Superior temporal gyrus (tissue), 1 donor: ENCODE measurements at regions not wholly inside any gene's neighbourhood (a gene's known extent, or its start where the extent isn't known, plus 50 kb on each side); places are given as distances from the start of the nearest gene placed in this dataset.

Experiments
- DNase-seq: peaks from one replicate; pipeline ENCODE4 v3.0.0-alpha.2; 2016; ENCODE audit errors: extremely low spot score

DNA sequence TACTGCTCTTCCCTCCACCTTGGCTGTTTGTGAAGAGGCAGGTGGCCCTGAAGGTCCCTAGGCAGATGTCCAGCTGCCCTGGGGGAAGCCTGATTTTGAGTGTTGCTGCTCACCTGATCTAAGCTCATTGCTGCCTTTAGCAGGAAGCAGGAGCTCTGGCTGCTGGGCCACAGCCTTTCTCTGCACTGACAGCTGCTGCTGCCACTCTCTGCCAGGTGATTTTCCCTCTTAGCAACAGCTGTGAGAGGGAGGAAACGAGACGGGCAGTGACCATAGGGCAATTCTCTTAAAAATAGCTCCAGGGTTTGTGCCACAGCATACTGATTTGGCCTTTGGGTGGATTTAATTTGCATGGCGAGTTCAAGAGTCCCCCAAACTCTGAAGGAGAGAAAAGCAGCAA, 415.8 kb upstream of the SEMA6D start:
- no peak for DNase-seq

DNA sequence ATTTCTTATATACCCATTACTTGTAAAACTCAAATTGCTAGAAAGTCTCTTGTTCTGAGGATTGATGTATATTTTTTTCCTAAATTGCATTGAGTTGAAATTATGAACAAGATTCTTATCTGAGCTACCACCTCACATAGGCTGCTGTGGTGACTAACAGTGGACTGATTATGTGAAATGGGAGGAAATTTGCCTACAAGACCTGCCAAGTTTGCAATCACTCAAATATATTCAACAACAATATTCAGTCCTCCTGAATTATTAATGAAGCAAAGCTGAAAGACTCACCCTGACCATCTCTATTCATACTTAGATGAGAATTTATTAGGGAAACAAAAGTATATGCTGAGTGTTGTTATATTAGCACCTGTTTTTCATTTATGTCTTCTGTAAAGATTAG, 412.6 kb upstream of the SEMA6D start:
- no peak for DNase-seq

DNA sequence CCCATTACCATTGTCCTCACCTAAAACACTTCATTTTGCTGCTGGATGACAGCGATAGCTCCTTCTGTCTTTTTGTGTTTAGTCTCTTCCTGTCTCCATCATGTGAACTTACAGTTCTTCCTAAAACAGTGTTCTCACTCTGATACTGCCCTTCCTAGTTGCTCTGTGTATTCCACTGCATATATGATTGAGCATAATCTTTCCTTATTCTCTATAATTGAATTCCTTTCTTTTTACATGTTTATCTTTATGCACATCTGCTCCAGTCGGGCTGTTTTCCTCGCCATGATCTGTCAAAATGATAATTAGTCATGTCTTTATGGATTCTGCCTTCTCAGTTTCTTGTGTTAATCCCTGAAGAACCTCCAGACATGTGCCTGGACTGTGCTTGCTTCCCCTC, 405.1 kb upstream of the SEMA6D start:
- DNase-seq = no peak

DNA sequence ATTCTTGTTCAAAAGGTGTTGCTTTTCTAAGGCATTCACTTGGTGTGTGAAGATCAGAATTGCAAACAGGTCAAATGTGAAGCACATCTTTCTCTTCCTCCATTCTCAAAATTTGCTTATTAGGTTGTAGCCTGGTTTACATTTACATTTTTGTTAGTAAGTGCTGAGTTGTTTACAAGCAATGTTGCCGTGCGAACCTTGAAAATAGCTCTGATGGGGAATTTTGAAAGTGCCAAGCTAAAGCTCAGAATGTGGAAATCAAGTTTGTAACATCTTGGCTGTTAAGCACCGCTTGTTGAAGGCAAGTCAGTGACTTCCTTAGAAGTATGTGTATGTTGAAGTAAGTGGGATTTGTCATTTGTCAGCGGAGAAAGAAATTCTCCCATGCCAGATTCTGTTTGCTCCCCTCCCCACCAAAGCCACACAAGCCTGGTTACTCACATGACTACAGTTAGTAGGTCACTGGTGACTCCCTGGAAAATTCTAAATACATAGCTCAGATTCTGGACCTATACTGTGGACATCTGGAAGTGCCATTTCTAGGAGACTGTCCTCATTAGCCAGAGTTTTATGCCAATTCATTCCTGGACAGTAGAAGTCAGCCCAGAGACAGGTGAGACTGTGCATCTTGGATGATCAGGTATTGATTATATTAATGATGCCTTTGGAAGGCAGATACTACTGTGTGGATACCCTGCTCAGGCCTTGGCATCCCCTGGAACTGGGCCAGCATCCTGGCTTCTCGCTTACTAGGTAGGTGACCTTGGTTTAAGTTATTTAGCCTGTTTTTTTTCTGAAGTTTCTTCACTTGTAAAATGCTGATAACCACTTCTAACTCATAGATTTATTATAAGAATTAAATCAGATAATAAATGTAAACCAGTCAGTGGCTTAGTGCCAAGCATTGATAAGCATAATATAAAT, 390.6 kb upstream of the SEMA6D start:
- DNase-seq = no peak

DNA sequence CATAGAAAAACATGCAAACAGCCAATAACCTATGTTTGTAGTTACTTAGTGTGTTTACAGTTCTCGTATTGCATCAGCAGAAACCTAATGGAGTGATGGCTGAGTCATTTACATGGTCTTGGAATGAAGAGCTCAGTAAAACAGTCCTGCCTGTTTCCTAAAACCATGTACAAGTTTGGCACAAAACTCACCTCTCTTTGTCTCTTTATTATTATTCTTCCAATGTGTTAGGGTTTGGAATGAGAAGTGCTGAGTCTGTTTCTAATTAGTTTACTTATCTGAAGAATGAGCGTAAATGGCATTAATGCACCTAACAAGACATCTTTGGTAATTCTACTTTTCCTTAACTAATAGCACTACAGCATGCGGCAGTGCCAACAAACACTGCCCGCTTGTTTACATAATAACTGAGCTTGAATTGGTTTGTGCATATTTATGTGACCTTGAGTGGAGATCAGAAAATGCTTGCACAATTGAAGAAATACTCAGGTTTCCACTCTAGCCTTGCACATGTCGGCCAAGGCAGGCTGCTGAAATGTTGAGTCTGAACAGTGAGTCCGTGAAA, 385.4 kb upstream of the SEMA6D start:
- DNase-seq = no peak

DNA sequence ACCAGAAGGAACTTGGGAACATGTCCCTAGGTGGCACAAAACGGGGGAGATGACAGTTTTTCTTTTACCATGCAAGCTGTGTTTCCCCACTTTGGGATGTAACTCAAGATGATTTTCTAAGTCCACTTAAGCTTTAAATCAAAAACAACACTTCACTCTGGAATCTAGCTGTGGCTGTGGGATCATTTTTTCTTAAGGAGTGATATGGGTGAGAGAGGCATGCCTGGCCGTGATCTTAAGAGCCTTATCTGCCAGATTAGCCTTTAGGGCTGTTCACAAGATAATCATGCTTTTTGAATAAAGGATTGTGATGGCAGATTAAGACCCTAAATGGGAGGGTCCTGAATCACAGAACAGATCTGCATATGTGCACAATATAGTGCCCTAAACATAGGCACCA, 384.8 kb upstream of the SEMA6D start:
- no peak for DNase-seq

DNA sequence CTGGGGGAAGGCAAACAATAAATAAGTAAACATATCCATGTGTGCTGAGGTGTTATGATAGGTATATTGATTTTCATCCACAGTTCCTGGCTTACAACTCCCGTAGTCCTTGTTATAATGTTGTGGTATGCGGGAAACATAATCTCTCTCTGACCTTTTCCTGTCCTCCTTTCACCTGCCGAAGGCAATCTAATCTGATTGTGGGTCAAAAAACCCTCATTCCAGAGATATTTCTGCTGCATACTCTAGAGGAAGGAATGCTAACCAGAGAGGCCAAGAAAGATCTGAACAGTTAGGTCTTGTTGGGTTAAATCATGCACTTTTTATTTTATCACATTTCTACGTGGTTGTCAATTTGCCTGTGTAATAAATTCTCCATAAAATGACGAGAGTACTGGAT, 383.6 kb upstream of the SEMA6D start:
- DNase-seq = no peak

DNA sequence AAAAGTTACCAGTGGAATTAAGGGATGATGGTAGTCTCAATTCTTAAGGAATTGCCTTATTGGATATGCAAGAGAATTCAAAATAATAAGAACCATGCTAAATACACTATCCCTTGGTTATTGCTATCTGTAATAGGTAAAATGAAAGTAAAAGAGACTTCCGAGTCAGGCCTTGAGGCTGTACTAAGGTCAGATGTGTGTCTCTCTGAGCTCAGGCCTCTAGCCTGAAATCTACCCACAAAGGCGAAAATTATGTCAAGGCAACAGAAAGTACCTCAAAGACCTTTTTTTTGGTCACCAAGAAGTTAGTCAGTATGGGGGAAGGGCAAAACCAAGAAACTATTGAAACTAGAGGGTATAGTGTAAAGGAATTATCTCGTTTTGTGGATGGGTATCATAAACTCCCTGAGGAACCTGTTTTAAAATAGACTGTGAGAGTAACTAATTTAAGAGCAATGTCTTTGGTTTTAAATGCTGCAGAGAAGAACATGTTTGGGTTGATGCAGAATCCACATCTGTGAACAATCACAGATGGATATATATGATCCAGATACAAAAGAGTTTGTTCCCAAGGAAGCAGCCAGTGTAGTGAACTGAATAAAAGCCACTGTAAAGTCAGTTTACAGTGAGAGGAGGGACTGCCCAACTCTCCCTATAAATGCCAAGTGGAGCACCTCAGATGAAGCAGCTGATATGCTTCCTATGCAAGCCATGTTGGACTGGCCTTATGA, 382.3 kb upstream of the SEMA6D start:
- DNase-seq = no peak

DNA sequence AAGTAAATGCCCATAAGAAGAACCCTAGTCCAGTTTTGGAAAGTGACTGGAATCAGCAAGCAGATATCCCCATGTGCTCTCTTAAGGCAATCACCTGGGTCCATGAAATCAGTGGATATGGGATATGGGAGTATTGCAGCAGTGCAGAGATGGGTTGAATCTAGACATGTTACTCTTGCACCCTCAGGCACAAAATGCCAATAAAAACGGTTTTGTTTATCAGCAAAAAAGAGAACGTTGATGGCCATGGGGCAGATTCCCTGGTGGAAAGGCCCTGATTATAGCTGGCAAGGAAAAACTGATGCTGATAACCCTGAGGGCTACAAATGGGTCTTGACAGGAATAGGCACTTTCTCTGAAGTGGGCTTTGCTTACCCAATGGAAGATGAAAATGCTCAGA, 380.2 kb upstream of the SEMA6D start:
- no peak for DNase-seq

DNA sequence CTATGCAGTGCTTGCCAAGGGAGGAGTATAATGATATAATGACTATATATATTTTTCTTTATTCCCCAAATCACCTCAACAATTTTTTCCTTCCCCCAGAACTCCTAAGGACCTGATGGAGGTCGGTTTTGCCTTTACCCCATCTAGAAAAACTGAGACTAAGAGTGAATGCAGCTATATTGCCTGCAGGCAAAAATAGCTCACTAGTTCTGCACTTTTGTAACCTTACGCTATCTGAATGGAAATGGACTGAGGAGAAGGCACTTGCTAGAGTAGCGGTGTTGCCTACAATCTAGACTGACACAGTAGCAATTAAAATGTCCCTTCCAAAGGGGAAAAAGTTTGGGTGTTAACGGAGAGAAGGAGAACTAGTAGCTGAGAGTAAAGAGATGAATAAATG, 379.5 kb upstream of the SEMA6D start:
- no peak for DNase-seq

DNA sequence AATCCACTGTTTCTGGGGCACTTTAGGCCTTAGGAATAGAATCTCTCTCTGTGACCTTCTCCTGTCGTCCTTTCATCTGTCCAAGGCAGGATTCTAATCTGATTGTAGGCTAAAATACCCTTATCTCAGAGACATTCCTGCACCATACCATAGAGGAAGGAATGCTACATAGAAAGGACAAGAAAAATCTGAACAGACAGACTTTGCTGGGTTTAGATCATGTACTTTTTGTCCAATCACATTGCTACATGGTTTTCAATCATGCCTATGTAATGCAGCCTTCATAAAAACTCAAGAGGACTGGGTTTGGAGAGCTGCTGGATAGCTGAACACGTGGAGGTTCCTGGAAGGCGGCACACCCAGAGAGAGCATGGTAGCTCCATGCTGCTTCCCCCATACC, 378.5 kb upstream of the SEMA6D start:
- DNase-seq = no peak

DNA sequence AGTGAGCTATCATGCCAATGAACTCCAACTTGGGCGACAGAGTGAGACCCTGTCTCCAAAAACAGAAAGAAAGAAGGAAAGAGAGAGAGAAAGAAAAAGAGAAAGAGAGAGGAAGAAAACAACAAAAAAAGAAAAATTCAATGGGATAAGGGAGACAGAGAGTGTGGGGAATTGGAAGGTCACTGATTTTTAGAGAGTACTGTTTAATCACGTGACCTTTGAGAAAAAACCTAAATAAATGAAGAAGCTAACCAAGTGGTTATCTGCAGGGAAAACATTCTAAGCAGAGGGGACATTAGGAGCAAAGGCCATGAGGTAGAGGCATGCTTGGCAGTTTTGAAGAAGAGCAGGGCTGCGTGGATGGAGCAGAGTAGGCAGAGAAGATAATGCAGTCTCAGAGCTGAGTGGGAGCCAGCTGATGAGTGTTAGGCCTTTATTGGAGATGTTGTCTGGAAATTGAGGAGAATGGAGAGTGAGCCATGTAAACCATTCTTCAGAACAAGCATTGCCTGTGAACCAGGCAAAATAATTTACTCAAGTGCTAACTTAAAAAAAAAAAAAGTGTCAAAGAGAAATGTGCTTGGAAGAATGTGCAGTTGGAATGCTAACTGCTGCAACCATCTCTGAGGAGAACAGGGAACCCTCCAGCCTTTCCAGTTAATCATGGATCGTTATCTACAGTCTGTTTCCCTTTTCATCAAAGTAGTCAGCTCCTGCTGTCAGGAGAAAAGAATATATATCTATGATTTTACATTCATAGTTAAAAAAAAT, 377.3 kb upstream of the SEMA6D start:
- peak; percentile 46 for DNase-seq

DNA sequence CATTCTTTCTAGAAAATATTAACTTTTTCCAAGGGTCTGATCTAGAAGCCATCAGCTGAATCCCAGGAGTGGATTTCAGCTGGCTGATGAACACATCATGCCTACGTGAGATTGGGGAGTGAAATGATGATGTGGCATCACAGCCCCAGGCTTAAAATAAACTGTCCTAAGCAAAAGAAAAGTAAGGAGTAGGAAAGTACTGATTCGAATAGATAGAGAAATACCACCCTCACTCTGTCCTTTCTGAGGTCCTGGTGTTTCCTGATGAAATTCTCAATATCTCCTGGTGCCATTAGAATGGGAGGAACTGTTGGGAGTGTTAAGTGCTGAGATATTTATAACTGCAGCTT, 376.8 kb upstream of the SEMA6D start:
- DNase-seq = no peak

DNA sequence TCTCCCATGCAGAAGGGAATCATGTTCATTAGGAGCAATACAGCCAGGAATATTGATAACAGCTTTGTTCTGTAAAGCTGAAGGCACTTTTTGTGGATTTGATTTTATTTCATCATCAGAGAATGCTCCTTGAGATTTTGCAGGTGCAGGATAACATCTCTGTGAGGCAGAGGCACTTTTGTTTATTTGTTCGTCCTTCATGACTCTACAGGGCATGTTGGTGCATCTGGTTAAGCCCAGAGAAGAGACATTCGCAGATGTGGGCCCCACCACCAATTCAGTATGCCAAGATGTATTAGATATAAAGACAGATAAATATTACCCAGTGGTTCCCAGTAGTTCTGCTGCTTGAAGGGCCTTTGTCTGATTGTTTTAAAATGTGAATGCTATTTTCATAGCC, 368.1 kb upstream of the SEMA6D start:
- DNase-seq = no peak

DNA sequence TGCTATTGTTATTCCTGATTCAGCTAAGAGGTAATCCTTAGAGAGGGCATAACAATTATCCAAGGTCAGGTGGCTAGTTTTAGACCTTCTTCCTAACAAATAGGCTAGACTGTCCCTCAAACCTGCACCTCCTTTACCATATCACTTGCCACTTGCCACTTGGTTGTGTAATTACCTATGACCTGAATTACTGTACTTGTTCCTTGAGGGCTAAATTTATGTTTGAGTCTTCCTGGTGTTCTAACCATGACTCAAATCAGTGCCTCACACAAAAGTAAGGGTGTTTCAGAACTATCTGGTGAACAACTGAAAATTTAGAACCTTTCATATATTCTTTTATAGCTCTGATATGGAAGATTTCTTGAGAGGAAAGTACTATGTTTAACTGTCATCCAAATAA, 365.8 kb upstream of the SEMA6D start:
- DNase-seq = no peak

DNA sequence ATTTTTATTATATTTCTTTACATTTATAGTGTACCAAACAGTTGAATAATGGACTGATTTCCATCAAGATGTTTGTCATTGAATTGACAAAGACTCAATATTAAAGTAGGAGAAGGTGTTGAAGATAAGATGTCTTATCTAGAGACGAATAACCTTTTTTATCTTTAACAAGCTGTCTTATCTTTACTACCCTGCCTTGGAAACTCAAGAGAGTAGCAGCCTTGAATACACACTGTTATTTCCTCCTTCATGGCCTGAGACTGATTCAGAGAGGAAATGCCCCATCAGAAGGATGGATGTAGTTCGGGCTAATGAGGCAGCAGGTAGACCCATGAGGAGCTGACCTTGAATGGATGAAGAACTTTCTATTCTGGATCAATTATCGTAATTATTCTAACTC, 365.1 kb upstream of the SEMA6D start:
- no peak for DNase-seq

DNA sequence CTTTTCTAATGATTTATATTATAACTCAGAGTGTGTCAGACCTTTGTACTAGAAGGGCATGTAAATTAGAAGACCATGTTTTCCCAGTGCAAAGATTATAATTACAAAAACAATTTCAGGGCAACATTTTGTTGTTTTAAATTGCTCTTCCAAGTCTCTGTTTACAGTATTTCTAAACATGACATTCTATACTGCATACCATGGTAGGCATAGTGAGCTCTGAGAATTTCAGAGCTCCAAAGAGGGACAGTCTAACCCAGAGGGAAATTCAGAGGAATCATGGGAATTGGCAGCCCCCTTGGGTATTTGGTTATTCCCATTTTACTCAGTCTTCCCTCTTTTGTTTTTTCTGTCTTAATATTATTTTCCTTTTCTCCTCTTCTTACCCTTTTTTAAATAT, 361.5 kb upstream of the SEMA6D start:
- no peak for DNase-seq

DNA sequence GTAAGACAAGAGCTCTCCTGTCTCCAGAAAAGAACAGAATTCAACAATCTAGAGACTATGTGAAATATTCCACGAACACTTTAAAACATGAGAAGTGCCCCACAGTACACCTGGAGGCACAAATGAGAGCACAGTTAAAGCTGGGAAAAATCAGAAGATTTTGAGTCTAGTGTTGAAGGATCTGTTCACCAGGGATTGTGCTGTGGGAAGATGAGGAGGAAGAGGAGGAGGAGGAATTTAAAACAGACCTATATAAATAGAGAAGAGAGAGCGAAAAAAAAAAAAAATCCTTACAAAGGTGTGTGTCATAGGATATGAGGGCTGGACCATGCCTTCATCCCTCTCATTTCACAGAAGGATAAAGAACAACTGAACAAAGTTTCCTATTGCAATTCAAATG, 361.0 kb upstream of the SEMA6D start:
- no peak for DNase-seq

DNA sequence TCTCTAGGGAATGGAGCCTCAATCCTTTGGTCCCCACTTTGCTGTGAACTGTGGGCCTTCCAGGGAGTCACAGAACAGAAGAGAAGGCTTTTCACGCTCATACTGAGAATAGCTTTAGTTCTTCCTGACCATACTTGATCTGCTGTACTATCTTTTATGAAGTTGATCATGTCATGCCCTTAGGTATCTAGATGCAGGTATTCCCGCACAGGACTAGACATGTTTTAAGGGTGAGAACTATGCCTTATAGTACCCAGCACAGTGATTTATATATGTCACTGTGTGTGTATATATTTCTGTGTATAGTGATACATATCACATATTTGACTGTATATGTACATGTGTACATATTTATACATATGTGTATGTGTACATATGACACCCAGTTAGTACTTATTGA, 358.4 kb upstream of the SEMA6D start:
- DNase-seq = no peak

DNA sequence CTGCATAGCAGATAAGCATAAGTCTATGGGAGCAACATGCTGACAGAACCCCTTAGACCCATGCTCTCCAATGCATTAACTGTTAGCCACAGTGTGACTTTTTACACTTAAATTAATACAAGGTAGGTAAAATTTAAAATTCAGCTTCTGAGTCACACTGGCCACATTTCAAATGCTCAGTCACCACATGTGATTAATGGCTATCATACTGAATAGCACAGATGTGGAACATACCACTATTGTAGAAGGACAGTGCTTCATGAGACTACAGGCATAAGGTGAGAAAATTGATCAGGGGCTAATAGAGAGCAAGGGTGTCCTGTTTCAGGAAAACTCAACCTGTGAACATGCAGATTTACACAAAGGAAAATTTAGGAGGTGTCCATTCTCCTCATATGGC, 357.0 kb upstream of the SEMA6D start:
- DNase-seq = no peak

DNA sequence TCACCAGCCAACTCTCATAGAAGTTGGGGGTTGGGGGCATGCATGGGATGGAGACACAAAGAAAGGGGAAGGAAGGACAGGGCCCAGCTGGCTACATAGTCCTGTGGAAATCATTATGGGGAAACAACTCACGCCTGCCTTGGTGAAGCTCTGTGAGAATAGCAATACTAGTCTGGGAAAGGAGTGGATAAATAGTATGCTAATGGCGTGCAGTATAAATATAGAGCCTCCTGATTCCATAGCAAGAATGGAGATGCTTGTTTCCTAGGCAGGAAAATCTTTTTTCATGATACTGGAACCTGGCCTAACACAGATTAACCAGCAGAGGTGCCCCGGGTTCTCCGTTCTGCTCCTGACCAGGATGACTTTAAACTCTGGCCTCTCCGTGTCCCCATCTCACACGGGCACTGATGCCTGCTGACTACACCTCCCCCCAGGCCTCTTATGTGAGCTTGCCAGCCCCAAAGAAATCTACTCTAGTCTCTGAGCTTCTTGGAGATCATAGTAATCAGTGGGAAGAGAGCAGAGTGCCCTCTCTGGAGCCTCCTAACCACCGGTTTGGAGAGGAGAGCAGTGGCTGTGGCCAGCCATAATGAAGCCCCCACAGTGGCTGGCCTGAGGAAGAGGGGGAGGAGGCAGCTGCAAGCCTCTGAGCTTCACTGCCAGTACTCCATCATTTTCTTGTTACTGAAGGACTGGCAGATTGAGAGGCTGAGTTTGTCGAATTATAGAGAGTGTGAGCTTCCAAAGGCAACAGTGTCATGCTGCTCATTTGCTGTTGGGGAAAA, 355.0 kb upstream of the SEMA6D start:
- no peak for DNase-seq

DNA sequence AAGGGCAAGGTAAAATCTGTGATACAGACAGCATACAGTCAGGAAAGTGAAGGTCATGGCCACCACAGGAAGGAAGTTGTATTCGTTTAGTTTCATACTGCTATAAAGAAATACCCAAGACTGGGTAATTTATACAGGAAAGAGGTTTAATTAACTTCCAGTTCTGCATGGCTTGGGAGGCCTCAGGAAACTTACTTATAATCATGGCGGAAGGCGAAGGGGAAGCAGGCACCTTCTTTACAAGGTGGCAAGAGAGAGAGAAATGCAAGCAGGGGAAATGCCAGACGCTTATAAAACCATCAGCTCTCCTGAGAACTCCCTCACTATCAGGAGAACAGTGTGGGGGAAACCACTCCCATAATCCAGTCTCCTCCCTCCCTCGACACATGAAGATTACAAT, 353.7 kb upstream of the SEMA6D start:
- no peak for DNase-seq
